Activated T-helper 1 cell treated with anti-CD3 and anti-CD28 coated beads, Interleukin-12 subunit alpha, Interleukin-12 subunit beta, Interleukin-2, Interleukin-4 antibody, amounts not matched to agents 30 ng/mL and 10 ng/mL and 1 ng/mL, durations not matched to agents 14 hours and 24 hours and 36 hours (primary cell): ENCODE measurements at regions not wholly inside any gene's neighbourhood (a gene's known extent, or its start where the extent isn't known, plus 50 kb on each side); places are given as distances from the start of the nearest gene placed in this dataset.

ENCODE experiments used
- DNase-seq: peaks from one replicate; pipeline ENCODE4 v3.0.0; 2021; ENCODE audit warnings: low spot score
- H3K27ac Mint-ChIP-seq: one replicate; pipeline ENCODE4 v1.8.0; 2021; ENCODE audit warnings: mild to moderate bottlenecking, mixed read lengths
- H3K27me3 Mint-ChIP-seq: one replicate; pipeline ENCODE4 v1.8.0; 2022; ENCODE audit warnings: mild to moderate bottlenecking, moderate library complexity, mixed read lengths; ENCODE audit not compliant: insufficient read depth
- H3K36me3 Mint-ChIP-seq: one replicate; pipeline ENCODE4 v1.8.0; 2021; ENCODE audit warnings: low read depth, mixed read lengths
- H3K4me1 Mint-ChIP-seq: one replicate; pipeline ENCODE4 v1.8.0; 2021; ENCODE audit warnings: low read depth, mixed read lengths
- H3K4me3 Mint-ChIP-seq: one replicate; pipeline ENCODE4 v1.8.0; 2021; ENCODE audit warnings: mild to moderate bottlenecking, moderate library complexity, mixed read lengths
- H3K9me3 Mint-ChIP-seq: one replicate; pipeline ENCODE4 v1.8.0; 2021; ENCODE audit warnings: mixed read lengths
- intact Hi-C: fragments of 100-400 bp; cut with micrococcal nuclease; formaldehyde crosslinking; loops from one replicate; pipeline ENCODE4 v1.15.1; 2024

- intact Hi-C loops, result no loop called here
- Mint-ChIP-seq H3K36me3 (no peaks in the 10 kb centered on the region), H3K4me1 (no peaks in the 10 kb centered on the region), H3K27me3 (no peaks in the 10 kb centered on the region), H3K9me3 (no peaks in the 10 kb centered on the region), H3K27ac (no peak overlapping the region), H3K4me3 (no peak overlapping the region)
- DNase-seq, result no peak
Measured at GRCh38 chr10:94043431-94043990, 49.8 kb downstream of the PLCE1 start.

- Mint-ChIP-seq H3K36me3 (no peaks in the 10 kb centered on the region), H3K27me3 (peaks cover 3% of the 10 kb centered on the region), H3K27ac (no peak overlapping the region), H3K4me3 (no peak overlapping the region), H3K9me3 (no peaks in the 10 kb centered on the region), H3K4me1 (no peaks in the 10 kb centered on the region)
- intact Hi-C loops, result no loop called here
- DNase-seq, result no peak
Measured at GRCh38 chr10:94046098-94046497, 52.4 kb downstream of the PLCE1 start.

- no peaks in the 10 kb centered on the region for H3K36me3 Mint-ChIP-seq
- no peak overlapping the region for H3K4me3 Mint-ChIP-seq
- H3K9me3 Mint-ChIP-seq, result no peaks in the 10 kb centered on the region
- peaks cover 3% of the 10 kb centered on the region for H3K27me3 Mint-ChIP-seq
- DNase-seq, result no peak
- intact Hi-C loops, result no loop called here
- H3K27ac Mint-ChIP-seq, result no peak overlapping the region
- no peaks in the 10 kb centered on the region for H3K4me1 Mint-ChIP-seq
Measured at GRCh38 chr10:94047293-94047692, 53.6 kb downstream of the PLCE1 start.

- Mint-ChIP-seq H3K36me3 (no peaks in the 10 kb centered on the region), H3K27me3 (peaks cover 3% of the 10 kb centered on the region), H3K4me3 (no peak overlapping the region), H3K4me1 (no peaks in the 10 kb centered on the region), H3K9me3 (no peaks in the 10 kb centered on the region), H3K27ac (no peak overlapping the region)
- intact Hi-C loops, result no loop called here
- DNase-seq, result no peak
Measured at GRCh38 chr10:94049911-94050310, 56.2 kb downstream of the PLCE1 start.

- H3K27me3 Mint-ChIP-seq, result peaks cover 3% of the 10 kb centered on the region
- H3K4me1 Mint-ChIP-seq, result no peaks in the 10 kb centered on the region
- intact Hi-C loops, result no loop called here
- no peak overlapping the region for H3K4me3 Mint-ChIP-seq
- no peak overlapping the region for H3K27ac Mint-ChIP-seq
- H3K9me3 Mint-ChIP-seq, result no peaks in the 10 kb centered on the region
- H3K36me3 Mint-ChIP-seq, result no peaks in the 10 kb centered on the region
- no peak for DNase-seq
Measured at GRCh38 chr10:94052281-94052680, 58.5 kb downstream of the PLCE1 start.

GRCh38 chr10:94052866-94053791 lies 59.4 kb downstream of the PLCE1 start:
- no peaks in the 10 kb centered on the region for H3K9me3 Mint-ChIP-seq
- H3K27me3 Mint-ChIP-seq, result peaks cover 3% of the 10 kb centered on the region
- H3K4me3 Mint-ChIP-seq, result no peak overlapping the region
- no peak overlapping the region for H3K27ac Mint-ChIP-seq
- H3K4me1 Mint-ChIP-seq, result no peaks in the 10 kb centered on the region
- no peak for DNase-seq
- H3K36me3 Mint-ChIP-seq, result no peaks in the 10 kb centered on the region
- intact Hi-C loops, result no loop called here

- H3K27ac Mint-ChIP-seq, result no peak overlapping the region
- intact Hi-C loops, result no loop called here
- H3K4me3 Mint-ChIP-seq, result no peak overlapping the region
- DNase-seq, result no peak
- H3K36me3 Mint-ChIP-seq, result no peaks in the 10 kb centered on the region
- no peaks in the 10 kb centered on the region for H3K9me3 Mint-ChIP-seq
- peaks cover 2% of the 10 kb centered on the region for H3K27me3 Mint-ChIP-seq
- no peaks in the 10 kb centered on the region for H3K4me1 Mint-ChIP-seq
Measured at GRCh38 chr10:94059178-94059883, 65.6 kb downstream of the PLCE1 start.

GRCh38 chr10:94061026-94061425 lies 67.3 kb downstream of the PLCE1 start:
- no peak for DNase-seq
- Mint-ChIP-seq H3K9me3 (no peaks in the 10 kb centered on the region), H3K36me3 (no peaks in the 10 kb centered on the region), H3K4me3 (no peak overlapping the region), H3K27ac (no peak overlapping the region), H3K4me1 (no peaks in the 10 kb centered on the region), H3K27me3 (peaks cover 2% of the 10 kb centered on the region)
- intact Hi-C loops, result no loop called here

GRCh38 chr10:94062611-94063010 lies 68.9 kb downstream of the PLCE1 start:
- Mint-ChIP-seq H3K4me1 (no peaks in the 10 kb centered on the region), H3K9me3 (no peaks in the 10 kb centered on the region), H3K4me3 (no peak overlapping the region), H3K27me3 (peaks cover 2% of the 10 kb centered on the region), H3K27ac (no peak overlapping the region), H3K36me3 (no peaks in the 10 kb centered on the region)
- no peak for DNase-seq
- intact Hi-C loops, result no loop called here

- no peak overlapping the region for H3K27ac Mint-ChIP-seq
- DNase-seq, result no peak
- intact Hi-C loops, result no loop called here
- H3K4me3 Mint-ChIP-seq, result no peak overlapping the region
- no peaks in the 10 kb centered on the region for H3K9me3 Mint-ChIP-seq
- no peaks in the 10 kb centered on the region for H3K4me1 Mint-ChIP-seq
- H3K27me3 Mint-ChIP-seq, result no peaks in the 10 kb centered on the region
- H3K36me3 Mint-ChIP-seq, result no peaks in the 10 kb centered on the region
Measured at GRCh38 chr10:94065362-94065761, 71.6 kb downstream of the PLCE1 start.

- intact Hi-C loops, result no loop called here
- H3K4me1 Mint-ChIP-seq, result no peaks in the 10 kb centered on the region
- no peaks in the 10 kb centered on the region for H3K9me3 Mint-ChIP-seq
- H3K27ac Mint-ChIP-seq, result no peak overlapping the region
- H3K4me3 Mint-ChIP-seq, result no peak overlapping the region
- H3K27me3 Mint-ChIP-seq, result no peaks in the 10 kb centered on the region
- DNase-seq, result no peak
- no peaks in the 10 kb centered on the region for H3K36me3 Mint-ChIP-seq
Measured at GRCh38 chr10:94065787-94066186, 72.1 kb downstream of the PLCE1 start.

- intact Hi-C loops, result no loop called here
- no peaks in the 10 kb centered on the region for H3K4me1 Mint-ChIP-seq
- no peak overlapping the region for H3K27ac Mint-ChIP-seq
- H3K36me3 Mint-ChIP-seq, result no peaks in the 10 kb centered on the region
- H3K9me3 Mint-ChIP-seq, result no peaks in the 10 kb centered on the region
- DNase-seq, result no peak
- no peaks in the 10 kb centered on the region for H3K27me3 Mint-ChIP-seq
- H3K4me3 Mint-ChIP-seq, result no peak overlapping the region
Measured at GRCh38 chr10:94066411-94066810, 72.7 kb downstream of the PLCE1 start.

GRCh38 chr10:94069884-94070283 lies 76.2 kb downstream of the PLCE1 start:
- H3K27ac Mint-ChIP-seq, result no peak overlapping the region
- intact Hi-C loops, result no loop called here
- DNase-seq, result no peak

More at GRCh38 chr10:94069884-94070283, 76.2 kb downstream of the PLCE1 start:
- Mint-ChIP-seq H3K27me3 (no peaks in the 10 kb centered on the region), H3K4me1 (no peaks in the 10 kb centered on the region), H3K9me3 (no peaks in the 10 kb centered on the region), H3K4me3 (no peak overlapping the region), H3K36me3 (no peaks in the 10 kb centered on the region)
